ENCODE measurements at regions not wholly inside any gene's neighbourhood (a gene's known extent, or its start where the extent isn't known, plus 50 kb on each side); places are given as distances from the start of the nearest gene placed in this dataset.

DNA sequence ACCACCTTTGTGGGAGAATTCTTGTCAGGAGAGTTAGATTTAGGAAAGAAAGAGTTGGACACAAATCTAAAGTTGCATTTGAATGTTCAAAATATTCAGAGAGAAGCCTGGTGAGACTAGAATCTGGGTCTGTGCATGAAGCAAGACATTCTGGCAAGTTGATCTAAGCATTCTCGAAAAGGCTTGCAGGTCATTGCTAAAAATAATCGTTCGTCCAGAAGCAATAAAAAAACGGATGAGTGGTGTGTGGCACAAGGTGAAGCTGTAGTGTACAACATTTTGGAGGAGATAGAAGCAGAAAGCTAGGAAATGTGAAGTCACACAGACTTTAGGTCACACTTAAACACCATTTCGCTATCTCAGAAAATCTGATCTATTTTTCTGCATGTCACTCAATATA lies 114.9 kb upstream of the IFNGR1 start:
- no peak overlapping the region for H3K9ac ChIP-seq (ENCODE audit: low read length)
- DNase-seq (ENCODE audit: low read depth) (no peak), FAIRE-seq (no peak)
- H3K9me3 ChIP-seq (ENCODE audit: insufficient read depth, low read depth, low read length) = no peaks in the 10 kb centered on the region
- no peaks in the 10 kb centered on the region for H3K9me3 Mint-ChIP-seq (ENCODE audit: unreplicated experiment)
- TF ChIP-seq, protein P1, sequence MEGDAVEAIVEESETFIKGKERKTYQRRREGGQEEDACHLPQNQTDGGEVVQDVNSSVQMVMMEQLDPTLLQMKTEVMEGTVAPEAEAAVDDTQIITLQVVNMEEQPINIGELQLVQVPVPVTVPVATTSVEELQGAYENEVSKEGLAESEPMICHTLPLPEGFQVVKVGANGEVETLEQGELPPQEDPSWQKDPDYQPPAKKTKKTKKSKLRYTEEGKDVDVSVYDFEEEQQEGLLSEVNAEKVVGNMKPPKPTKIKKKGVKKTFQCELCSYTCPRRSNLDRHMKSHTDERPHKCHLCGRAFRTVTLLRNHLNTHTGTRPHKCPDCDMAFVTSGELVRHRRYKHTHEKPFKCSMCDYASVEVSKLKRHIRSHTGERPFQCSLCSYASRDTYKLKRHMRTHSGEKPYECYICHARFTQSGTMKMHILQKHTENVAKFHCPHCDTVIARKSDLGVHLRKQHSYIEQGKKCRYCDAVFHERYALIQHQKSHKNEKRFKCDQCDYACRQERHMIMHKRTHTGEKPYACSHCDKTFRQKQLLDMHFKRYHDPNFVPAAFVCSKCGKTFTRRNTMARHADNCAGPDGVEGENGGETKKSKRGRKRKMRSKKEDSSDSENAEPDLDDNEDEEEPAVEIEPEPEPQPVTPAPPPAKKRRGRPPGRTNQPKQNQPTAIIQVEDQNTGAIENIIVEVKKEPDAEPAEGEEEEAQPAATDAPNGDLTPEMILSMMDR (IDR thresholded peaks at IDR 0.05; ENCODE audit: insufficient read depth, low read depth, low read length) = no peak
- TF ChIP-seq EZH2 (IDR thresholded peaks at IDR 0.05; ENCODE audit: insufficient read depth, low read length) = no peak
- H3K27ac ChIP-seq (ENCODE audit: low read depth, low read length) = no peak overlapping the region
- H3K4me3 Mint-ChIP-seq (ENCODE audit: unreplicated experiment) = no peak overlapping the region
- no peaks in the 10 kb centered on the region for H3K36me3 ChIP-seq (ENCODE audit: insufficient read depth, low read length)
- no peaks in the 10 kb centered on the region for H3K79me2 ChIP-seq (ENCODE audit: insufficient read depth, low read length)
- no peak overlapping the region for H3K4me3 ChIP-seq (ENCODE audit: insufficient read depth, low read depth, low read length)
- H3K4me1 Mint-ChIP-seq (ENCODE audit: low read depth, unreplicated experiment) = peaks cover 7% of the 10 kb centered on the region
- no peak overlapping the region for H3K27ac Mint-ChIP-seq (ENCODE audit: unreplicated experiment)
- no peak overlapping the region for H2AFZ ChIP-seq (ENCODE audit: low read depth, low read length)
- H3K4me1 ChIP-seq (ENCODE audit: insufficient read depth, low read length) = no peaks in the 10 kb centered on the region
- no peaks in the 10 kb centered on the region for H3K27me3 ChIP-seq (ENCODE audit: insufficient read depth, low read length)
- no peak overlapping the region for H3K4me2 ChIP-seq (ENCODE audit: low read length)
- H4K20me1 ChIP-seq (ENCODE audit: insufficient read depth, low read length) = no peaks in the 10 kb centered on the region
- no peaks in the 10 kb centered on the region for H3K36me3 Mint-ChIP-seq (ENCODE audit: low read depth, unreplicated experiment)
- no peaks in the 10 kb centered on the region for H3K27me3 Mint-ChIP-seq (ENCODE audit: low read depth, unreplicated experiment)

DNA sequence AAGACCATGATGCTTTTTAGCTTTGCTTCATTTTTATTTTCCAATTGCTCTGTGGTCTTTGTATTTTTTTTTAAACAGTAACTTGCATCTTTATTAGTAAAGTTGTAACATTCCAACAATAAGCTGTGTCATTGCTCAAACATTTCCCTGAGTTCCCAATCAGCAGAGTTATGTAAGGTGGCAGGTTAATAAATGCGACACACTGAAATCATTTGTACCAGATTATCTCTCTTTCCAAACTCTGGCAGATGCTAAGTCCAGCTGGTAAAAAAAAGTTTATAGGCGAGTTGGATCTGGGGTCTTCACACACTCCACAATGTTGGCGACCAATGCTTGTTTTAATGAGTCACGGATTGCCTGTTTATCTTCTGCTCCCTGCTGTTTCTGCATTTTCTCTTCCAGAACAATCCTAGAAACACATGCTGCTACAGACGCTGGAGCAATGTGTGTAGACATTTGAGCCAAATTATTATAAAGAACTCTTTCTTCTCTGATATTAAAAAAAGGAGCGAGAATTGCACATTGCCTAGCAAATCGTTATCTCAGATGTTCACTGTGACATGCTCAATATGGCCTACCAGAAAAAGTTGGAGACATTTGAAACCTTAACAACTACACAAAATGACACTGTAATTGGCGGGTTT lies 113.6 kb upstream of the IFNGR1 start:
- H3K36me3 Mint-ChIP-seq (ENCODE audit: low read depth, unreplicated experiment) = no peaks in the 10 kb centered on the region
- no peaks in the 10 kb centered on the region for H4K20me1 ChIP-seq (ENCODE audit: insufficient read depth, low read length)
- H3K79me2 ChIP-seq (ENCODE audit: insufficient read depth, low read length) = no peaks in the 10 kb centered on the region
- H3K4me3 Mint-ChIP-seq (ENCODE audit: unreplicated experiment) = no peak overlapping the region
- no peak overlapping the region for H3K4me2 ChIP-seq (ENCODE audit: low read length)
- DNase-seq (ENCODE audit: low read depth) (peak; percentile 4), FAIRE-seq (no peak)
- no peaks in the 10 kb centered on the region for H3K36me3 ChIP-seq (ENCODE audit: insufficient read depth, low read length)
- H3K27me3 Mint-ChIP-seq (ENCODE audit: low read depth, unreplicated experiment) = no peaks in the 10 kb centered on the region
- no peak overlapping the region for H3K27ac Mint-ChIP-seq (ENCODE audit: unreplicated experiment)
- H2AFZ ChIP-seq (ENCODE audit: low read depth, low read length) = no peak overlapping the region
- no peaks in the 10 kb centered on the region for H3K9me3 Mint-ChIP-seq (ENCODE audit: unreplicated experiment)
- H3K9me3 ChIP-seq (ENCODE audit: insufficient read depth, low read depth, low read length) = no peaks in the 10 kb centered on the region
- TF ChIP-seq, protein P1 (IDR thresholded peaks at IDR 0.05; ENCODE audit: insufficient read depth, low read depth, low read length) = no peak
- no peak for TF ChIP-seq EZH2 (IDR thresholded peaks at IDR 0.05; ENCODE audit: insufficient read depth, low read length)
- H3K27me3 ChIP-seq (ENCODE audit: insufficient read depth, low read length) = no peaks in the 10 kb centered on the region
- no peak overlapping the region for H3K4me3 ChIP-seq (ENCODE audit: insufficient read depth, low read depth, low read length)
- peaks cover 7% of the 10 kb centered on the region for H3K4me1 Mint-ChIP-seq (ENCODE audit: low read depth, unreplicated experiment)
- H3K4me1 ChIP-seq (ENCODE audit: insufficient read depth, low read length) = no peaks in the 10 kb centered on the region
- no peak overlapping the region for H3K9ac ChIP-seq (ENCODE audit: low read length)
- no peak overlapping the region for H3K27ac ChIP-seq (ENCODE audit: low read depth, low read length)

DNA sequence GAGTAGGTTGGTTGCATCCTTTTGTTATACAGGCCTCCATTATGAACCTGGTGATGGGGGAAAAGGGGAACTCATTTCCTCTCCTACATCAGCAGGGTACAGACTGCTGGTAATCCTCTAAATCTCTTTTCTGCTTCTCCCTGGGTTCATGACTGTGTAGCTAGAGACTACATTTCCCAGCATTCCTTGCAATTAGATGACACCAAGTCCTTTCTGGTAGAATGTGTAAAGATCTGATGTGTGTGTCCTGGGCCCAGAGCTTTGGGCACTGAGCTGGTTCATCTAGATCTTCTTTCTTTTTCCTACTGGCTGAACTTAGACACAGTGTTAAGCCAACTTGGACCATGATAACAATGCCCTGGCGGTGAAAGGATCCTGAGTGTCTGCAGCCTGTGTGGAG lies 104.7 kb upstream of the IFNGR1 start:
- H3K27me3 ChIP-seq (ENCODE audit: insufficient read depth, low read length) = peaks cover 2% of the 10 kb centered on the region
- Mint-ChIP-seq H3K27me3 (ENCODE audit: low read depth, unreplicated experiment) (no peaks in the 10 kb centered on the region), H3K4me3 (ENCODE audit: unreplicated experiment) (no peak overlapping the region), H3K36me3 (ENCODE audit: low read depth, unreplicated experiment) (no peaks in the 10 kb centered on the region), H3K9me3 (ENCODE audit: unreplicated experiment) (no peaks in the 10 kb centered on the region), H3K27ac (ENCODE audit: unreplicated experiment) (no peak overlapping the region), H3K4me1 (ENCODE audit: low read depth, unreplicated experiment) (no peaks in the 10 kb centered on the region)
- DNase-seq (ENCODE audit: low read depth) = no peak
- no peaks in the 10 kb centered on the region for H3K36me3 ChIP-seq (ENCODE audit: insufficient read depth, low read length)
- FAIRE-seq = no peak
- H3K4me3 ChIP-seq (ENCODE audit: insufficient read depth, low read depth, low read length) = no peak overlapping the region
- no peaks in the 10 kb centered on the region for H4K20me1 ChIP-seq (ENCODE audit: insufficient read depth, low read length)
- no peak overlapping the region for H3K9ac ChIP-seq (ENCODE audit: low read length)
- no peak overlapping the region for H3K4me2 ChIP-seq (ENCODE audit: low read length)
- H3K27ac ChIP-seq (ENCODE audit: low read depth, low read length) = no peak overlapping the region
- TF ChIP-seq EZH2 (IDR thresholded peaks at IDR 0.05; ENCODE audit: insufficient read depth, low read length) = no peak
- TF ChIP-seq, protein P1 (IDR thresholded peaks at IDR 0.05; ENCODE audit: insufficient read depth, low read depth, low read length) = no peak
- no peaks in the 10 kb centered on the region for H3K4me1 ChIP-seq (ENCODE audit: insufficient read depth, low read length)
- H2AFZ ChIP-seq (ENCODE audit: low read depth, low read length) = no peak overlapping the region
- no peaks in the 10 kb centered on the region for H3K9me3 ChIP-seq (ENCODE audit: insufficient read depth, low read depth, low read length)
- H3K79me2 ChIP-seq (ENCODE audit: insufficient read depth, low read length) = no peaks in the 10 kb centered on the region
